KMS-11 (cell line): ENCODE measurements at regions not wholly inside any gene's neighbourhood (a gene's known extent, or its start where the extent isn't known, plus 50 kb on each side); places are given as distances from the start of the nearest gene placed in this dataset.

Experiments
- H2AFZ ChIP-seq: fragments of 200-600 bp; sonication (generic); 2 replicates; pipeline ENCODE4 v1.6.1; 2016; ENCODE audit warnings: antibody characterized with exemption, mixed run types, low read depth
- H3K27ac ChIP-seq: fragments of 200-600 bp; sonication (generic); 2 replicates; pipeline ENCODE4 v1.6.1; 2016; ENCODE audit warnings: mild to moderate bottlenecking, mixed run types
- H3K27me3 ChIP-seq: fragments of 200-600 bp; sonication (generic); 2 replicates; pipeline ENCODE4 v1.6.1; 2017; ENCODE audit warnings: mild to moderate bottlenecking, low read depth, mixed run types, moderate library complexity; ENCODE audit not compliant: insufficient read depth
- H3K36me3 ChIP-seq: fragments of 200-600 bp; sonication (generic); 2 replicates; pipeline ENCODE4 v1.6.1; 2017; ENCODE audit warnings: mild to moderate bottlenecking, mixed run types; ENCODE audit not compliant: insufficient read depth
- H3K4me1 ChIP-seq: fragments of 200-600 bp; sonication (generic); 2 replicates; pipeline ENCODE4 v1.6.1; 2016; ENCODE audit warnings: mild to moderate bottlenecking, low read depth, mixed run types; ENCODE audit not compliant: poor library complexity, severe bottlenecking
- H3K4me2 ChIP-seq: fragments of 200-600 bp; sonication (generic); 2 replicates; pipeline ENCODE4 v1.7.0; 2016; ENCODE audit warnings: mild to moderate bottlenecking, mixed run types
- H3K4me3 ChIP-seq: fragments of 200-600 bp; sonication (generic); IDR thresholded peaks from 2 replicates; pipeline ENCODE4 v1.6.1; 2017; ENCODE audit warnings: low read depth, low read length, mixed read lengths; ENCODE audit not compliant: insufficient read depth
- H3K79me2 ChIP-seq: fragments of 200-600 bp; sonication (generic); 2 replicates; pipeline ENCODE4 v1.6.1; 2016; ENCODE audit warnings: low read depth, mixed run types; ENCODE audit not compliant: insufficient read depth
- H3K9ac ChIP-seq: fragments of 200-600 bp; sonication (generic); 2 replicates; pipeline ENCODE4 v1.6.1; 2016; ENCODE audit warnings: mild to moderate bottlenecking, mixed run types
- H4K20me1 ChIP-seq: fragments of 200-600 bp; sonication (generic); 2 replicates; pipeline ENCODE4 v1.6.1; 2016; ENCODE audit warnings: mild to moderate bottlenecking, mixed run types; ENCODE audit not compliant: insufficient read depth
- TF ChIP-seq, protein P1 (sequence below): fragments of 200-600 bp; sonication (generic); conservative IDR thresholded peaks from 2 replicates; pipeline ENCODE4 v1.6.1; 2017; ENCODE audit warnings: low read depth, mild to moderate bottlenecking, antibody characterized with exemption, low read length, moderate library complexity, mixed read lengths

DNA sequence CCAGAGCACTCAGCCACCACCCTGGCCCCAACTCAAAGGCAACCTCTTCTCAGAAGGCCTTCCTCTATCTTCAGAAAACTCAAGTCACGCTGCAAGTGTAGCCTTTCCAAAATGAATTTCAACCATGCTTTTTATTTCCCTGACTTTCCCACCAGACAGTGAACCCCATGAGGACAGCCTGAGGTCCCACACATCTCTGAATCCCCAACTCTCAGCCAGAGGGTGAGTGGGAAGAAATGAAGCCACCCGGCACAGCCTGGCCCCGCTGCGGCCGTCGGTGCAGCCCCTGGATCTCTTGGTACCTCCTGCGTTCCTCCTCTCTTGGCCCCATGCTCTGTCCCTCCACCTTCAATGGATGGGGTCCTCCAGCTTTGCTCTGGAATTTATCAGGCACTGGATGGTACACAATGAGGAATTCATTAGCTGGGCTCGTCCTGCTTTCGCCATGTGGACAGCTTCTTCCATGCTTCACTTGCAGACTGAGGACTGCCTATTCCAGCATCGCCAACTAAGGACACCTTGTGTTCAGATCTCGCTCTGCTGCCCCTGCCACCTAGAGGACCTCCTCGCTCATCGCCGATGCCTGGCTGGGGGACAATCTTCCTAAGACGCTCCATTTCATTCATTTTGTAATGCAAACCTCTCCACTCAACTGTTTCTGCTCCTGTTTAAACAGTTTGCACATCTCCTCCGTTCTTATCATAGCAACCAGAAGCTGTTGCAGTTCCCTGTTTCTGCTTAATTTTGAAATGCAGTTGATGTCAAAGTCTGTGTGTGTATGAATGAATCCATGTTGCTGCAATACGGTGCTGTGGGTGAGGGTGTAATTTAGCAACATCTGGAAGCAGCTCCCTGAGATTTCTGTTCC is 672.1 kb downstream of the TBC1D22A start:
- Histone ChIP-seq H3K79me2 (no peaks in the 10 kb centered on the region), H3K27me3 (no peaks in the 10 kb centered on the region; the same call in 1 of the 2 replicates), H3K4me2 (no peak overlapping the region), H3K4me3 (no peak overlapping the region), H3K27ac (no peak overlapping the region), H2AFZ (no peak overlapping the region), H4K20me1 (no peaks in the 10 kb centered on the region), H3K9ac (no peak overlapping the region), H3K4me1 (no peaks in the 10 kb centered on the region), H3K36me3 (no peaks in the 10 kb centered on the region)
- TF ChIP-seq, protein P1, sequence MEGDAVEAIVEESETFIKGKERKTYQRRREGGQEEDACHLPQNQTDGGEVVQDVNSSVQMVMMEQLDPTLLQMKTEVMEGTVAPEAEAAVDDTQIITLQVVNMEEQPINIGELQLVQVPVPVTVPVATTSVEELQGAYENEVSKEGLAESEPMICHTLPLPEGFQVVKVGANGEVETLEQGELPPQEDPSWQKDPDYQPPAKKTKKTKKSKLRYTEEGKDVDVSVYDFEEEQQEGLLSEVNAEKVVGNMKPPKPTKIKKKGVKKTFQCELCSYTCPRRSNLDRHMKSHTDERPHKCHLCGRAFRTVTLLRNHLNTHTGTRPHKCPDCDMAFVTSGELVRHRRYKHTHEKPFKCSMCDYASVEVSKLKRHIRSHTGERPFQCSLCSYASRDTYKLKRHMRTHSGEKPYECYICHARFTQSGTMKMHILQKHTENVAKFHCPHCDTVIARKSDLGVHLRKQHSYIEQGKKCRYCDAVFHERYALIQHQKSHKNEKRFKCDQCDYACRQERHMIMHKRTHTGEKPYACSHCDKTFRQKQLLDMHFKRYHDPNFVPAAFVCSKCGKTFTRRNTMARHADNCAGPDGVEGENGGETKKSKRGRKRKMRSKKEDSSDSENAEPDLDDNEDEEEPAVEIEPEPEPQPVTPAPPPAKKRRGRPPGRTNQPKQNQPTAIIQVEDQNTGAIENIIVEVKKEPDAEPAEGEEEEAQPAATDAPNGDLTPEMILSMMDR, result no peak

DNA sequence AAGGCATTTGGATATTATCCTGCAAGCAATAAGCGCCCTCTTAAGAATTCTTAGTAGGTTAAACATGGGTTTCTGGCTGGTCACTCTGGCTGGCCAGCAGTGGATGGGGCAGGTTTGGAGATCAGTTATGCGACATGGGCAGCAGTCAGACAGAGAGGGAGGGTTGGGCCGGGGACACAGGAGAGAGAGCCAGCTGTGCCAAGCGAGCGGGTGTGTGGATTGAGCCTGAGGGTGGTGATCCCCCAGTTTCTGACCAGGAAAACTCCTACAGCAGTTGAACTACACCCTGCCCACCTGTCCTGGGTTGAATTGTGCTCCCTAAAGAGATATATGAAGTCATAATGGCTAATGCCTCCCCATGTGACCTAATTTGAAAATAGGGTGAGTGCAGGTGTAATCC is 671.2 kb downstream of the TBC1D22A start:
- no peak overlapping the region for H3K4me3 ChIP-seq
- H3K4me2 ChIP-seq, result no peak overlapping the region
- no peaks in the 10 kb centered on the region for H3K79me2 ChIP-seq
- H3K4me1 ChIP-seq, result no peaks in the 10 kb centered on the region
- H3K9ac ChIP-seq, result no peak overlapping the region
- H3K27ac ChIP-seq, result no peak overlapping the region
- no peaks in the 10 kb centered on the region; the same call in 1 of the 2 replicates for H3K27me3 ChIP-seq
- TF ChIP-seq, protein P1, result no peak
- no peak overlapping the region for H2AFZ ChIP-seq
- H3K36me3 ChIP-seq, result no peaks in the 10 kb centered on the region
- H4K20me1 ChIP-seq, result no peaks in the 10 kb centered on the region

DNA sequence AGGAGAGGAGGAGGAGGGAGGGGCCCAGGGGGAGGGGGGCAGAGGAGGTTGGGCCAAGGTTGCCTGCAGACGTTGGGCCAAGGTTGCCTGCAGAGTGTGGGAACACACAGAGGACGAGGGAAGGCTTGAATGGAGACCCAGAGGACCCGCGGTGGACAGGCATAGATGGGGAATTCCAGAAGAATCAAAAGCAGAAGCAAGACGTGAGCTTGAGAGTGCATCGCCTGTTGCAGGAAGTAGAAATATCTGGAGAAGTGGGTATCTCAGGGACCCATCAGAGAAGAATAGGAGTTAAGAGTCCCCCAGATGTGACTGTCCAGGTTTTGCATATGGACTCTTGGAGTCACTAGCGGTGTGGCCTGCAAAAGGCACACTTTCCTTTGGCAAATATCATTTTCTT is 670.2 kb downstream of the TBC1D22A start:
- H3K4me1 ChIP-seq, result no peaks in the 10 kb centered on the region
- no peak overlapping the region for H2AFZ ChIP-seq
- H3K79me2 ChIP-seq, result no peaks in the 10 kb centered on the region
- no peaks in the 10 kb centered on the region for H3K36me3 ChIP-seq
- no peak overlapping the region for H3K4me3 ChIP-seq
- H3K4me2 ChIP-seq, result no peak overlapping the region
- no peak overlapping the region for H3K9ac ChIP-seq
- H3K27ac ChIP-seq, result no peak overlapping the region
- H4K20me1 ChIP-seq, result no peaks in the 10 kb centered on the region
- TF ChIP-seq, protein P1, result no peak
- H3K27me3 ChIP-seq, result no peaks in the 10 kb centered on the region; the same call in 1 of the 2 replicates

DNA sequence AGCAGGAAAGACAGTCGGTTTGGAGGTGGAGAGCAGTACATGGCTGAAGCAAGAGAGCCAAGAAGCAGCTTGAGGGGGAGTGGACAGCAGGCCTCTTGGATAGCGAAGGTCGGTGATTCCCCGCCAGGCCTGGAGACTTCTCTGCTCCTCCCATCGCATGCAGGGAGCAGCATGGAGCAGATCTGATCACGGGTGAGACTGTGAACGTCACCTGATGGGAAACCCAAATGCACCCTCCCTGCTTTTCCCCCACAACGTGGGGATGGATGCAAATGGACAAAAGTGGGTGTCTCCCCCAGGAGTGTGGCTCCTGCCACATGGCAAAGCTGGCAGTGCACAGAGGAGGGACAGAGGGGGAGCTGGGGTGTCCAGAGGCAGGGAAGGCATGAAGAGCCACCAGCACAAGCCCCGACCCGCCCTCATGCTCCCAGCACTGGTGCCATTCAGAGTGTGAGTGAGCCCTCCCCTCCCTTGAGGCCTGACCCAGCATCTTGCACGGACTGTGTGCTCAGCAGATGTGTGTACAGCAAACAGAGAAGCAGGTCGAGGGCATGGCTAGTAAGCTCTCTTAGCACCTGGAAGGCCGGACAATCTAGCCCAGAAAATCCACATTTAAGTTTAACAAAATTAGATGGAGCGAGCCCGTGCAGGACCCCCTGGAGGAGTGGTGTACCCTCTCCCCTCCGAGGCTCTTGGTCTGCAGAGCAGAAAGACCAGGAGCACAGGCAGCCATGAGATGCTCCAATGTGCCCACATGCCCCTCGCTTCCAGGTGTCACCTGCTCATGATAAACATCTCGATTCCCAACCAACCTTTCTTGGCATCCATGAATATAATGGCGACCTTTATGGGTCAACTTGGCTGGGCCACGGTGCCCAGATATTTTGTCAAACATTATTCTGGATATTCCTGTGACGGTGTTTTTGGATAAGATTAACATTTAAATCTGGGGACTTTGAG is 661.7 kb downstream of the TBC1D22A start:
- H3K4me2 ChIP-seq, result no peak overlapping the region
- no peak overlapping the region for H3K9ac ChIP-seq
- no peaks in the 10 kb centered on the region for H3K36me3 ChIP-seq
- H3K4me1 ChIP-seq, result no peaks in the 10 kb centered on the region
- no peaks in the 10 kb centered on the region for H4K20me1 ChIP-seq
- H3K4me3 ChIP-seq, result no peak overlapping the region
- TF ChIP-seq, protein P1, result no peak
- no peaks in the 10 kb centered on the region for H3K79me2 ChIP-seq
- no peaks in the 10 kb centered on the region for H3K27me3 ChIP-seq
- no peak overlapping the region for H3K27ac ChIP-seq
- H2AFZ ChIP-seq, result no peak overlapping the region
